Kidney capillary endothelial cell (primary cell): ENCODE measurements at regions not wholly inside any gene's neighbourhood (a gene's known extent, or its start where the extent isn't known, plus 50 kb on each side); places are given as distances from the start of the nearest gene placed in this dataset.

ENCODE experiments used
- DNase-seq: peaks from one replicate; pipeline ENCODE4 v3.0.0-alpha.2; 2018; ENCODE audit warnings: low spot score

GRCh38 chr18:64991102-64991501, 759.7 kb upstream of the CDH7 start:
- no peak for DNase-seq

GRCh38 chr18:64986906-64987495, 763.8 kb upstream of the CDH7 start:
- no peak for DNase-seq

GRCh38 chr18:64983497-64984238, 767.1 kb upstream of the CDH7 start:
- no peak for DNase-seq

- no peak for DNase-seq
Observed at GRCh38 chr18:64982414-64983055, 768.3 kb upstream of the CDH7 start.

GRCh38 chr18:64981915-64982314, 768.9 kb upstream of the CDH7 start:
- no peak for DNase-seq

GRCh38 chr18:64979791-64980190, 771.0 kb upstream of the CDH7 start:
- no peak for DNase-seq

GRCh38 chr18:64974391-64975125, 776.3 kb upstream of the CDH7 start:
- no peak for DNase-seq

- no peak for DNase-seq
Observed at GRCh38 chr18:64972545-64972944, 778.3 kb upstream of the CDH7 start.

GRCh38 chr18:64966667-64967066, 784.1 kb upstream of the CDH7 start:
- DNase-seq = no peak

- DNase-seq = no peak
Observed at GRCh38 chr18:64956465-64956864, 794.3 kb upstream of the CDH7 start.

GRCh38 chr18:64949885-64950284, 800.9 kb upstream of the CDH7 start:
- DNase-seq = no peak

GRCh38 chr18:64936671-64937070, 787.8 kb upstream of the LINC00305 start:
- DNase-seq = no peak

GRCh38 chr18:64929036-64929435, 780.1 kb upstream of the LINC00305 start:
- peak; percentile 0 for DNase-seq

GRCh38 chr18:64919971-64920570, 771.2 kb upstream of the LINC00305 start:
- no peak for DNase-seq

GRCh38 chr18:64918851-64919250, 770.0 kb upstream of the LINC00305 start:
- no peak for DNase-seq

- no peak for DNase-seq
Observed at GRCh38 chr18:64893349-64893748, 744.5 kb upstream of the LINC00305 start.

GRCh38 chr18:64888956-64889355, 740.1 kb upstream of the LINC00305 start:
- DNase-seq = no peak

- peak; percentile 33 for DNase-seq
Observed at GRCh38 chr18:64886995-64887394, 738.1 kb upstream of the LINC00305 start.

GRCh38 chr18:64882896-64883295, 734.0 kb upstream of the LINC00305 start:
- DNase-seq = no peak

- DNase-seq = no peak
Observed at GRCh38 chr18:64876833-64877232, 727.9 kb upstream of the LINC00305 start.

- DNase-seq = no peak
Observed at GRCh38 chr18:64872710-64873458, 724.0 kb upstream of the LINC00305 start.

GRCh38 chr18:64854112-64854511, 705.2 kb upstream of the LINC00305 start:
- no peak for DNase-seq
